ENCODE measurements at regions not wholly inside any gene's neighbourhood (a gene's known extent, or its start where the extent isn't known, plus 50 kb on each side); places are given as distances from the start of the nearest gene placed in this dataset.

- TF ChIP-seq REST (IDR thresholded peaks at IDR 0.05; ENCODE audit: insufficient read depth in 1 of 2, low read depth in 2 of 2, low read length in 2 of 2) (no peak), SIN3A (IDR thresholded peaks at IDR 0.05; ENCODE audit: borderline replicate concordance, insufficient read depth, low read length) (no peak), POLR2AphosphoS5 (IDR thresholded peaks at IDR 0.05; ENCODE audit: low read depth, low read length) (no peak), TAF1 (IDR thresholded peaks at IDR 0.05; ENCODE audit: borderline replicate concordance, insufficient read depth, low read length) (no peak), FOXP2 (optimal IDR thresholded peaks at IDR 0.05; ENCODE audit: borderline replicate concordance, extremely low read depth, extremely low read length, insufficient read depth) (no peak)
These were observed 455.1 kb upstream of the RGMB start for GRCh38 chr5:98318386-98318785.

DNA sequence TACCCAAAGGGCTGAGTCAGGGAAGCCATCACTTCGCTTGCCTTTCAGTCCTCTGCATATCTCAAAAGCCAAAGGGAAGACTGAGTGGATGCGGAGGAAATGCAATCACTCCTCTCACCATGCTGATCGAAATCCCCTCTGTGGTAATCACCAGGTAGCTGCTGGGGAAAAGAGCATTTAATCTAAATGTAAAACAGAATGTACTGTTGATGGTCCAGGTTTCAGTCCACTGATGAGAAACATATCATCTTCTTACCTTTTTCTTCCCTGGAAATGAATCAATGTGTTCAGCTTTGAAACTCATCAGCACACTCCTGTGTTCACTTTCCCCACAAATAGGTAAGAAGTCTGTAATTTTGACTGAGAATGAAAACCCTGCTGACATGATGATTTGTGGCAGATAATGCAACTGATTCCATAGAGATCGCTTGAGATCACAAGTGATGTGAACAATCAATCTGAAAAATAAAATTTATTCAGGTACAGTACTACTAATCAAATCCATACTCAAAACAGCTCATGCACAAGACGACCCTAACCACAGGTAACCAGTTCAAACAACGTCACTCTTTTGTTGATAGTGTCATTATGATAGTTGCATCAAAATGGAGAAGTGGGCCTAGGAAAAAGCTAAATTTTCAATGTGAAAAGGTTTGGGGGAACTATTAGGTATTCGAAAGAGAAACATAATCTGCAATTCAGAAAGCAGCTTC, 454.0 kb upstream of the RGMB start:
- no peak for TF ChIP-seq SIN3A (IDR thresholded peaks at IDR 0.05; ENCODE audit: borderline replicate concordance, insufficient read depth, low read length)

- TF ChIP-seq FOXP2 (optimal IDR thresholded peaks at IDR 0.05; ENCODE audit: borderline replicate concordance, extremely low read depth, extremely low read length, insufficient read depth), result no peak
- TF ChIP-seq SIN3A (IDR thresholded peaks at IDR 0.05; ENCODE audit: borderline replicate concordance, insufficient read depth, low read length), result no peak
- no peak for TF ChIP-seq REST (IDR thresholded peaks at IDR 0.05; ENCODE audit: insufficient read depth in 1 of 2, low read depth in 2 of 2, low read length in 2 of 2)
- no peak for TF ChIP-seq POLR2AphosphoS5 (IDR thresholded peaks at IDR 0.05; ENCODE audit: low read depth, low read length)
- no peak for TF ChIP-seq TAF1 (IDR thresholded peaks at IDR 0.05; ENCODE audit: borderline replicate concordance, insufficient read depth, low read length)
These were observed 453.1 kb upstream of the RGMB start for GRCh38 chr5:98320343-98320742.

DNA sequence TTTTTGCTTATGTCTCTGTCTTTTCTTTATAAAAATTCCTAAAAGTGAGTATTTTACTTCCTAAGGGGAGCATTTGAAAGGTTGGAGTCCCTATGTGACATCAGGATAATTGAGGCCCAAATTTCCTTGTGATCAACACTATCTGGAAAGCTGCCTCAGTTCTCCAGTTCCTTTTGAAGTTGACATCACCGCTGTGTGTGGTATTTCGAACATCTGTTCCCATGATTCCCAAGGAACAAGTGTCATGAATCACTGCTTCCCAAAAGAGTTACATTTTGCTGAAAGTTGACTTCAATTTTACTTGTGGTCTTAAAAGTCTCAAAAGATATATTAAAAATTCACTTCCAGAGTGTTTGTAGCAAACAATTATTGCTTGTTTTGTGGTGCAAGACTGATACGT, 452.1 kb upstream of the RGMB start:
- TF ChIP-seq REST (IDR thresholded peaks at IDR 0.05; ENCODE audit: insufficient read depth in 1 of 2, low read depth in 2 of 2, low read length in 2 of 2) (no peak), SIN3A (IDR thresholded peaks at IDR 0.05; ENCODE audit: borderline replicate concordance, insufficient read depth, low read length) (no peak), TAF1 (IDR thresholded peaks at IDR 0.05; ENCODE audit: borderline replicate concordance, insufficient read depth, low read length) (no peak), FOXP2 (optimal IDR thresholded peaks at IDR 0.05; ENCODE audit: borderline replicate concordance, extremely low read depth, extremely low read length, insufficient read depth) (no peak), POLR2AphosphoS5 (IDR thresholded peaks at IDR 0.05; ENCODE audit: low read depth, low read length) (no peak)

DNA sequence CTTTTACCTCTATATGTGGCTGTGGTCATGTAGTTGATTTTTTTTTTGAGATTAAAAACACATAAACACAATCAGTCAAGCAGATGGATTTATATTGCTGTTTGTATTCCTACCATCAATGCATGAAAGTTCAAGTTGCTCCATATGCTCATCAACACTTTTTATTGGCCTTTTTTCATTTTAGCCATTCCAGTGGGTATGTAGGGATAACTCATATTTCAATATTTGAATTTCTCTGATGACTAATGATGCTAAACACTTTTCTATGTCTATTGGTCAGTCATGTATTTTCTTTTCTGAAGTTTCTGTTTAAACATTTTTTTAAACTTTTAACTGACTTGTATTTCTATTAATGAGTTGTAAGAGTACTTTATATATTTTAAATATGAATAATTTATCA, 445.4 kb upstream of the RGMB start:
- no peak for TF ChIP-seq SIN3A (IDR thresholded peaks at IDR 0.05; ENCODE audit: borderline replicate concordance, insufficient read depth, low read length)
- TF ChIP-seq FOXP2 (optimal IDR thresholded peaks at IDR 0.05; ENCODE audit: borderline replicate concordance, extremely low read depth, extremely low read length, insufficient read depth), result no peak

DNA sequence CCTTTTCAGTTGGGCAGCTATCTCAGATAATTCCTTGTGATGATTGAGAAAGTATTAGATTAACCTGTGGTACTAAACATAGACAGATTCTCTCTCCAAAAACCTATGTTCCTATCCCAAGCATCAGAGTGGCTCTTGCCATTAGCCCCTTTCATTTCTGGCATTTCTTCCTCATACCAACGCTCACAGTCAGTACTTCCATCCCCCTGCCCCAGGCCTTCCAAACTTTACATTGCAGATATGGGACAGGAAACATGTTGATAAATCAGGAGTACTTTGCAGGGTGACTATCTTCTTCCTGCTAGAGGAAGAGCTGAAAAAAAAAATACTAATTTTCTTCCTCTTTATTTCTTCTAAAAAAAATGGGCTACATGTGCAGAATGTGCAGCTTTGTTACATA, 442.6 kb upstream of the RGMB start:
- no peak for TF ChIP-seq POLR2AphosphoS5 (IDR thresholded peaks at IDR 0.05; ENCODE audit: low read depth, low read length)
- TF ChIP-seq SIN3A (IDR thresholded peaks at IDR 0.05; ENCODE audit: borderline replicate concordance, insufficient read depth, low read length), result no peak
- TF ChIP-seq FOXP2 (optimal IDR thresholded peaks at IDR 0.05; ENCODE audit: borderline replicate concordance, extremely low read depth, extremely low read length, insufficient read depth), result no peak
- no peak for TF ChIP-seq TAF1 (IDR thresholded peaks at IDR 0.05; ENCODE audit: borderline replicate concordance, insufficient read depth, low read length)
- TF ChIP-seq REST (IDR thresholded peaks at IDR 0.05; ENCODE audit: insufficient read depth in 1 of 2, low read depth in 2 of 2, low read length in 2 of 2), result no peak
